ENCODE measurements at regions not wholly inside any gene's neighbourhood (a gene's known extent, or its start where the extent isn't known, plus 50 kb on each side); places are given as distances from the start of the nearest gene placed in this dataset.

DNA sequence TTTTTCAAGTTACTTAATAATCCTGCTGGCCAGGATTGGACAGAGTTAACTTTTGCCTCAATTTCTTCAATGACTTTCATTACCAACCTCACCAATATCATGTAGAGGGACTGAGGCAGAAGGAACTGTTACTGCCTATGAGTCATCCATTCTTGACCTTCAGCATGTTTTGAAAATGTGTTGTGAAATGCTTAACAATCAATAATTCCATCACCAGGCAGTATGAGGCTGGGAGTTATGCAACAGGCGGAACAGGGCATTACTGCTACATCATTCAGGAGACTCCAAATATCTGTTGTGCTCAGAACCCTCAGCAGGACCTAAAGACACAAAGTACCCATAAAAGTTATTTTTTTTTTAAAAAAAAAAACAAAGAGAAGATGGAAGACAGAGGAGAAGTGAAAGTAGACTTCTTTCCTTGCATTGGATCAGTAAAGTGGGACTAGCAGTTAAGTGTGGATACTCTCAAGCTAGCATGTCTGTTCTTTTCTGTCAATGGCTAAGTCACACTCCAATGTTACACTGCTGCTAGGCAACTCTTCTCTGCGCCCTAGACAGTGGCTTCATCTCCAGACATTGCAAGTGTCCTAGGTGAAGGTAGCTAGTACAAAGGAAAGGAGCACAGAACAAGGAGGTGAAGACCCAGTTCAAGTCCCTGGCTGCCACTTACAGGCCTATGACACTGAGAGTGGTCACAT is 184.9 kb upstream of the LPP start (continued):
- no peak for TF ChIP-seq ELF1 (IDR thresholded peaks at IDR 0.05; ENCODE audit: borderline replicate concordance, low read depth)
- no peak for TF ChIP-seq SIN3A (IDR thresholded peaks at IDR 0.05; ENCODE audit: low read depth)
- TF ChIP-seq JUND (IDR thresholded peaks at IDR 0.05): peak; percentile 66
- TF ChIP-seq, protein P1, sequence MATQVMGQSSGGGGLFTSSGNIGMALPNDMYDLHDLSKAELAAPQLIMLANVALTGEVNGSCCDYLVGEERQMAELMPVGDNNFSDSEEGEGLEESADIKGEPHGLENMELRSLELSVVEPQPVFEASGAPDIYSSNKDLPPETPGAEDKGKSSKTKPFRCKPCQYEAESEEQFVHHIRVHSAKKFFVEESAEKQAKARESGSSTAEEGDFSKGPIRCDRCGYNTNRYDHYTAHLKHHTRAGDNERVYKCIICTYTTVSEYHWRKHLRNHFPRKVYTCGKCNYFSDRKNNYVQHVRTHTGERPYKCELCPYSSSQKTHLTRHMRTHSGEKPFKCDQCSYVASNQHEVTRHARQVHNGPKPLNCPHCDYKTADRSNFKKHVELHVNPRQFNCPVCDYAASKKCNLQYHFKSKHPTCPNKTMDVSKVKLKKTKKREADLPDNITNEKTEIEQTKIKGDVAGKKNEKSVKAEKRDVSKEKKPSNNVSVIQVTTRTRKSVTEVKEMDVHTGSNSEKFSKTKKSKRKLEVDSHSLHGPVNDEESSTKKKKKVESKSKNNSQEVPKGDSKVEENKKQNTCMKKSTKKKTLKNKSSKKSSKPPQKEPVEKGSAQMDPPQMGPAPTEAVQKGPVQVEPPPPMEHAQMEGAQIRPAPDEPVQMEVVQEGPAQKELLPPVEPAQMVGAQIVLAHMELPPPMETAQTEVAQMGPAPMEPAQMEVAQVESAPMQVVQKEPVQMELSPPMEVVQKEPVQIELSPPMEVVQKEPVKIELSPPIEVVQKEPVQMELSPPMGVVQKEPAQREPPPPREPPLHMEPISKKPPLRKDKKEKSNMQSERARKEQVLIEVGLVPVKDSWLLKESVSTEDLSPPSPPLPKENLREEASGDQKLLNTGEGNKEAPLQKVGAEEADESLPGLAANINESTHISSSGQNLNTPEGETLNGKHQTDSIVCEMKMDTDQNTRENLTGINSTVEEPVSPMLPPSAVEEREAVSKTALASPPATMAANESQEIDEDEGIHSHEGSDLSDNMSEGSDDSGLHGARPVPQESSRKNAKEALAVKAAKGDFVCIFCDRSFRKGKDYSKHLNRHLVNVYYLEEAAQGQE (IDR thresholded peaks at IDR 0.05; ENCODE audit: low read depth): no peak
- peak; percentile 99 for TF ChIP-seq CEBPB (IDR thresholded peaks at IDR 0.05; ENCODE audit: low read depth)
- TF ChIP-seq, protein P2, sequence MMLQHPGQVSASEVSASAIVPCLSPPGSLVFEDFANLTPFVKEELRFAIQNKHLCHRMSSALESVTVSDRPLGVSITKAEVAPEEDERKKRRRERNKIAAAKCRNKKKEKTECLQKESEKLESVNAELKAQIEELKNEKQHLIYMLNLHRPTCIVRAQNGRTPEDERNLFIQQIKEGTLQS (IDR thresholded peaks at IDR 0.05): peak; percentile 60; the same call in 1 of the 2 replicates
- TF ChIP-seq EZH2phosphoT487 (IDR thresholded peaks at IDR 0.05; ENCODE audit: borderline replicate concordance): no peak
- peak; percentile 15 for TF ChIP-seq TCF7L2 (IDR thresholded peaks at IDR 0.05; ENCODE audit: borderline replicate concordance, extremely low read depth, insufficient read depth, insufficient read length)
- no peak for TF ChIP-seq EZH2 (IDR thresholded peaks at IDR 0.05)
- TF ChIP-seq RAD21 (IDR thresholded peaks at IDR 0.05; ENCODE audit: low read depth): peak; percentile 14; the same call in 1 of the 2 replicates
- TF ChIP-seq, protein P3, sequence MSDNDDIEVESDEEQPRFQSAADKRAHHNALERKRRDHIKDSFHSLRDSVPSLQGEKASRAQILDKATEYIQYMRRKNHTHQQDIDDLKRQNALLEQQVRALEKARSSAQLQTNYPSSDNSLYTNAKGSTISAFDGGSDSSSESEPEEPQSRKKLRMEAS (IDR thresholded peaks at IDR 0.05): no peak

DNA sequence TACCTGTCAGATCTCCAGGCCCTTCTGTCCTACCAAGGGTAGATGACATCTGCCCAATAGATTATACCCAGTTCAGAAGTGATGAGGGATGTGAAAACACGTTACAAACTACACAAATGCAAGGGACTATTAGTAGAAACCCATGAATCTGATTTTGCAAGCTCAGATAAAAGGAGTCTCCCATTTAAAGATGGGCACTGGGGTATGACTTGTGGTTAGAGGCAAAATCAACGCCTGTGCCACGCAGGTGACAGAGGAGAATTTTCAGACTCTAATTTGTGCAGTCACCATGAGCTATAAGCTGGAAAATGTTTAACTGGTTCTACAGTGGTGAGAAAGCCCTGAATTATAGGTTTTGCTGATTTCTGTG is 184.4 kb upstream of the LPP start:
- Histone ChIP-seq H3K9me3 (ENCODE audit: control insufficient read depth in 1 of 2, insufficient read depth in 1 of 2, low read depth in 1 of 2, low read length in 2 of 2) (no peaks in the 10 kb centered on the region), H3K79me2 (ENCODE audit: insufficient read depth, low read length) (no peaks in the 10 kb centered on the region), H3K9ac (ENCODE audit: low read length) (no peak overlapping the region), H4K20me1 (ENCODE audit: insufficient read depth) (no peaks in the 10 kb centered on the region), H3K4me2 (ENCODE audit: low read length) (no peak overlapping the region), H3K4me1 (ENCODE audit: control insufficient read depth in 1 of 2, insufficient read depth in 2 of 2, low read length in 2 of 2) (peaks cover 0 to 11% of the 10 kb centered on the region in 2 experiments; a peak in 2 of 4 replicates), H3K4me3 (replicated peaks in 1 of 2; ENCODE audit: low read depth in 1 of 2, low read length in 2 of 2) (no peak overlapping the region), H3K36me3 (ENCODE audit: control insufficient read depth in 1 of 2, insufficient read depth in 2 of 2, low read length in 2 of 2) (no peaks in the 10 kb centered on the region), H3K27me3 (ENCODE audit: insufficient read depth, low read length) (no peaks in the 10 kb centered on the region), H3K9me2 (ENCODE audit: insufficient read depth) (no peaks in the 10 kb centered on the region), H3K27ac (ENCODE audit: low read depth, low read length) (no peak overlapping the region), H2AFZ (ENCODE audit: low read depth, low read length, poor library complexity, severe bottlenecking) (no peak overlapping the region)
- intact Hi-C loops (cut with micrococcal nuclease): loop anchor here (10.0 kb wide), 1 partner anchor 225 kb away; the partner anchor contains the start of gene BCL6
- BruUV-seq (replicated peaks): no TSS peak
- DNase-seq (ENCODE audit: low read depth, low spot score) (no peak), ATAC-seq (no peak)
- POLR2A ChIA-PET: no interaction called here
- RAD21 ChIA-PET (ENCODE audit: low non-redundant PET in 1 of 2, low total read pairs in 2 of 2, uncharacterized antibody in 2 of 2, unreplicated experiment in 2 of 2): no interaction called here
- CTCF ChIA-PET: no interaction called here
- TF ChIP-seq EZH2 (IDR thresholded peaks at IDR 0.05) (no peak), CEBPB (IDR thresholded peaks at IDR 0.05; ENCODE audit: low read depth) (no peak), ZFX (IDR thresholded peaks at IDR 0.05) (no peak), SRF (IDR thresholded peaks at IDR 0.05; ENCODE audit: low read depth) (no peak), ZNF274 (IDR thresholded peaks at IDR 0.05; ENCODE audit: low read depth, low read length) (no peak), SIN3A (IDR thresholded peaks at IDR 0.05; ENCODE audit: low read depth) (no peak)
- TF ChIP-seq, protein P3 (IDR thresholded peaks at IDR 0.05): no peak
- TF ChIP-seq, protein P4, sequence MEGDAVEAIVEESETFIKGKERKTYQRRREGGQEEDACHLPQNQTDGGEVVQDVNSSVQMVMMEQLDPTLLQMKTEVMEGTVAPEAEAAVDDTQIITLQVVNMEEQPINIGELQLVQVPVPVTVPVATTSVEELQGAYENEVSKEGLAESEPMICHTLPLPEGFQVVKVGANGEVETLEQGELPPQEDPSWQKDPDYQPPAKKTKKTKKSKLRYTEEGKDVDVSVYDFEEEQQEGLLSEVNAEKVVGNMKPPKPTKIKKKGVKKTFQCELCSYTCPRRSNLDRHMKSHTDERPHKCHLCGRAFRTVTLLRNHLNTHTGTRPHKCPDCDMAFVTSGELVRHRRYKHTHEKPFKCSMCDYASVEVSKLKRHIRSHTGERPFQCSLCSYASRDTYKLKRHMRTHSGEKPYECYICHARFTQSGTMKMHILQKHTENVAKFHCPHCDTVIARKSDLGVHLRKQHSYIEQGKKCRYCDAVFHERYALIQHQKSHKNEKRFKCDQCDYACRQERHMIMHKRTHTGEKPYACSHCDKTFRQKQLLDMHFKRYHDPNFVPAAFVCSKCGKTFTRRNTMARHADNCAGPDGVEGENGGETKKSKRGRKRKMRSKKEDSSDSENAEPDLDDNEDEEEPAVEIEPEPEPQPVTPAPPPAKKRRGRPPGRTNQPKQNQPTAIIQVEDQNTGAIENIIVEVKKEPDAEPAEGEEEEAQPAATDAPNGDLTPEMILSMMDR (IDR thresholded peaks at IDR 0.05 in 2 of 3, conservative IDR thresholded peaks at IDR 0.05 in 1 of 3; ENCODE audit: borderline replicate concordance in 1 of 3, insufficient read depth in 1 of 3, low read depth in 2 of 3, low read length in 2 of 3): no peak
- TF ChIP-seq, protein P5, sequence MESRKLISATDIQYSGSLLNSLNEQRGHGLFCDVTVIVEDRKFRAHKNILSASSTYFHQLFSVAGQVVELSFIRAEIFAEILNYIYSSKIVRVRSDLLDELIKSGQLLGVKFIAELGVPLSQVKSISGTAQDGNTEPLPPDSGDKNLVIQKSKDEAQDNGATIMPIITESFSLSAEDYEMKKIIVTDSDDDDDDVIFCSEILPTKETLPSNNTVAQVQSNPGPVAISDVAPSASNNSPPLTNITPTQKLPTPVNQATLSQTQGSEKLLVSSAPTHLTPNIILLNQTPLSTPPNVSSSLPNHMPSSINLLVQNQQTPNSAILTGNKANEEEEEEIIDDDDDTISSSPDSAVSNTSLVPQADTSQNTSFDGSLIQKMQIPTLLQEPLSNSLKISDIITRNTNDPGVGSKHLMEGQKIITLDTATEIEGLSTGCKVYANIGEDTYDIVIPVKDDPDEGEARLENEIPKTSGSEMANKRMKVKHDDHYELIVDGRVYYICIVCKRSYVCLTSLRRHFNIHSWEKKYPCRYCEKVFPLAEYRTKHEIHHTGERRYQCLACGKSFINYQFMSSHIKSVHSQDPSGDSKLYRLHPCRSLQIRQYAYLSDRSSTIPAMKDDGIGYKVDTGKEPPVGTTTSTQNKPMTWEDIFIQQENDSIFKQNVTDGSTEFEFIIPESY (IDR thresholded peaks at IDR 0.05; ENCODE audit: extremely low read depth, insufficient replicate concordance, low read length): no peak

Data from HCT116 (cell line).